A673 (cell line): ENCODE measurements at regions not wholly inside any gene's neighbourhood (a gene's known extent, or its start where the extent isn't known, plus 50 kb on each side); places are given as distances from the start of the nearest gene placed in this dataset.

Experiments used
- EZH2 ChIP-seq: fragments of 200-600 bp; sonication (generic); IDR thresholded peaks from 2 replicates; pipeline ENCODE4 v1.6.1; 2017; ENCODE audit warnings: borderline replicate concordance, low read depth, mild to moderate bottlenecking, mixed read lengths, antibody characterized with exemption, low read length; ENCODE audit not compliant: poor library complexity, severe bottlenecking
- TF ChIP-seq, protein P1 (sequence below): fragments of 300-800, 200-600 bp; sonication (generic); conservative IDR thresholded peaks from 2 replicates; pipeline ENCODE4 v1.5.1; 2017; ENCODE audit warnings: low read depth, mild to moderate bottlenecking, antibody characterized with exemption, low read length, moderate library complexity, mixed read lengths

DNA sequence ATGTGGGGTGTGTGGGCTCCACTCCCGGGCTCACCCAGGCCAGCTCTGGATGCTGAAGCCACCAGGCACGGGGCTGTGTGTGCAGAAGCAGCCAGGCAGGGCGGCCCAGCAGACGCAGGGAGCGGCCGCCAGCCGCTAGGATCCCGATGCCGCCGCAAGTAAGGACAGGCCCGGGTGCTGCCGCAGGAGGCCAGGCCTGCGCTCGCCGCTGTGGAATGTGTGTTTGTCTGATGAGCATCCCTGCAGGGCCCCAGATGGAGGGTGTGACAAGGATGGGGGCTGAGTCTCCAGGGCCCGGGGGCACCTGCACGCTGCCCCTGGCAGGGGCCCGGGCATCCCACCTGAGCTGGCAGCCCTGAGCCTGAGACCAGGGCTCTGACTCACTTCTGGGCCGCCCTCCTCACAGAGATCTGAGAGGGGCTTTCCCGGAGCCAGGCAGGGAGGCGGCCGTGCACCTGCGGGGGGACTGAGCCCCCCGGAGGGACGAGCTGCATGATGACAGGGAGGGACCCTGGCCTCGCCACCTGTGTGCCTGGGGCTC is 101.5 kb downstream of the FOXL3 start:
- TF ChIP-seq, protein P1, sequence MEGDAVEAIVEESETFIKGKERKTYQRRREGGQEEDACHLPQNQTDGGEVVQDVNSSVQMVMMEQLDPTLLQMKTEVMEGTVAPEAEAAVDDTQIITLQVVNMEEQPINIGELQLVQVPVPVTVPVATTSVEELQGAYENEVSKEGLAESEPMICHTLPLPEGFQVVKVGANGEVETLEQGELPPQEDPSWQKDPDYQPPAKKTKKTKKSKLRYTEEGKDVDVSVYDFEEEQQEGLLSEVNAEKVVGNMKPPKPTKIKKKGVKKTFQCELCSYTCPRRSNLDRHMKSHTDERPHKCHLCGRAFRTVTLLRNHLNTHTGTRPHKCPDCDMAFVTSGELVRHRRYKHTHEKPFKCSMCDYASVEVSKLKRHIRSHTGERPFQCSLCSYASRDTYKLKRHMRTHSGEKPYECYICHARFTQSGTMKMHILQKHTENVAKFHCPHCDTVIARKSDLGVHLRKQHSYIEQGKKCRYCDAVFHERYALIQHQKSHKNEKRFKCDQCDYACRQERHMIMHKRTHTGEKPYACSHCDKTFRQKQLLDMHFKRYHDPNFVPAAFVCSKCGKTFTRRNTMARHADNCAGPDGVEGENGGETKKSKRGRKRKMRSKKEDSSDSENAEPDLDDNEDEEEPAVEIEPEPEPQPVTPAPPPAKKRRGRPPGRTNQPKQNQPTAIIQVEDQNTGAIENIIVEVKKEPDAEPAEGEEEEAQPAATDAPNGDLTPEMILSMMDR, result no peak
- no peak for TF ChIP-seq EZH2
